Stimulated activated CD4-positive, alpha-beta T cell treated with anti-CD3 and anti-CD28 coated beads, Interleukin-4, amount 100 ng/mL, for 4 hours (primary cell): ENCODE measurements at regions not wholly inside any gene's neighbourhood (a gene's known extent, or its start where the extent isn't known, plus 50 kb on each side); places are given as distances from the start of the nearest gene placed in this dataset.

Experiments used
- DNase-seq, 2 experiments: peaks; one replicate each; pipeline ENCODE4 v3.0.0-alpha.2; 2020

- DNase-seq: no peak
These were observed 246.6 kb upstream of the NCKAP5 start for GRCh38 chr2:133814890-133815289.

GRCh38 chr2:133816037-133816436, 247.8 kb upstream of the NCKAP5 start:
- DNase-seq: no peak

- DNase-seq: no peak
These were observed 249.7 kb upstream of the NCKAP5 start for GRCh38 chr2:133817680-133818566.

GRCh38 chr2:133818661-133819060, 250.4 kb upstream of the NCKAP5 start:
- no peak for DNase-seq

- no peak for DNase-seq
These were observed 251.6 kb upstream of the NCKAP5 start for GRCh38 chr2:133819906-133820305.

- DNase-seq: no peak
These were observed 253.0 kb upstream of the NCKAP5 start for GRCh38 chr2:133821107-133821760.

- DNase-seq: no peak
These were observed 254.4 kb upstream of the NCKAP5 start for GRCh38 chr2:133822517-133823225.

- no peak for DNase-seq
These were observed 254.9 kb upstream of the NCKAP5 start for GRCh38 chr2:133823226-133823550.

- DNase-seq: no peak
These were observed 256.6 kb upstream of the NCKAP5 start for GRCh38 chr2:133824869-133825268.

GRCh38 chr2:133825778-133826177, 257.5 kb upstream of the NCKAP5 start:
- no peak for DNase-seq

- DNase-seq: no peak
These were observed 260.6 kb upstream of the NCKAP5 start for GRCh38 chr2:133828913-133829312.

- no peak for DNase-seq
These were observed 261.3 kb upstream of the NCKAP5 start for GRCh38 chr2:133829450-133830020.

GRCh38 chr2:133833746-133834145, 265.5 kb upstream of the NCKAP5 start:
- no peak for DNase-seq

GRCh38 chr2:133835821-133836619, 267.8 kb upstream of the NCKAP5 start:
- no peak for DNase-seq

GRCh38 chr2:133836691-133837345, 268.6 kb upstream of the NCKAP5 start:
- no peak for DNase-seq

GRCh38 chr2:133837441-133838094, 269.3 kb upstream of the NCKAP5 start:
- DNase-seq: no peak

- no peak for DNase-seq
These were observed 270.5 kb upstream of the NCKAP5 start for GRCh38 chr2:133838642-133839365.

GRCh38 chr2:133839677-133840076, 271.4 kb upstream of the NCKAP5 start:
- no peak for DNase-seq

- no peak for DNase-seq
These were observed 272.5 kb upstream of the NCKAP5 start for GRCh38 chr2:133840761-133841160.

- DNase-seq: no peak
These were observed 273.6 kb upstream of the NCKAP5 start for GRCh38 chr2:133841900-133842299.

- no peak for DNase-seq
These were observed 274.2 kb upstream of the NCKAP5 start for GRCh38 chr2:133842446-133842845.
